H1 (cell line): ENCODE measurements at regions not wholly inside any gene's neighbourhood (a gene's known extent, or its start where the extent isn't known, plus 50 kb on each side); places are given as distances from the start of the nearest gene placed in this dataset.

Source experiments
- CTCF ChIA-PET: fragments of 300-600 bp; sonication (Branson Sonifier 250); formaldehyde crosslinking; loops from one replicate; lab custom pipeline; 2021; ENCODE audit not compliant: partially characterized antibody; lab: Charles Lee
- POLR2A ChIA-PET: fragments of 300-600 bp; sonication (Branson Sonifier 250); formaldehyde crosslinking; loops from one replicate; lab custom pipeline; 2021; ENCODE audit warnings: inconsistent platforms; ENCODE audit not compliant: partially characterized antibody; lab: Charles Lee
- DNase-seq, 2 experiments: peaks; one replicate each; pipeline versions ENCODE4 v3.0.0 to v3.0.0-alpha.2; 2010 to 2022; ENCODE audit warnings: low spot score in 2 of 2, low read depth in 1 of 2, mixed read lengths in 1 of 2
- FAIRE-seq: peaks from 2 replicates; lab custom pipeline; 2011; peaks lifted over from hg19 to GRCh38; lab: Jason Lieb, UNC
- H2AFZ ChIP-seq: 2 replicates; pipeline ENCODE4 v1.8.1; 2012; ENCODE audit warnings: low read length, inconsistent platforms
- H2AK5ac ChIP-seq: 2 replicates; pipeline ENCODE4 v1.6.1; 2013; ENCODE audit warnings: low read depth, low read length
- H2BK120ac ChIP-seq: replicated peaks from 2 replicates; pipeline ENCODE3; 2013; ENCODE audit warnings: low read depth, low read length, inconsistent platforms
- H2BK12ac ChIP-seq: 2 replicates; pipeline ENCODE4 v1.6.1; 2013; ENCODE audit warnings: low read depth, low read length
- H2BK15ac ChIP-seq: 2 replicates; pipeline ENCODE4 v1.6.1; 2013; ENCODE audit warnings: low read length
- H2BK20ac ChIP-seq: 2 replicates; pipeline ENCODE4 v1.6.1; 2013; ENCODE audit warnings: low read length
- H2BK5ac ChIP-seq: 2 replicates; pipeline ENCODE4 v1.6.1; 2013; ENCODE audit warnings: low read depth, low read length
- H3K14ac ChIP-seq: 2 replicates; pipeline ENCODE4 v1.6.1; 2013; ENCODE audit warnings: inconsistent platforms; ENCODE audit not compliant: insufficient read length
- H3K18ac ChIP-seq: 2 replicates; pipeline ENCODE4 v1.6.1; 2013; ENCODE audit warnings: low read length; ENCODE audit errors: extremely low read depth
- H3K23ac ChIP-seq: 2 replicates; pipeline ENCODE4 v1.6.1; 2013; ENCODE audit warnings: inconsistent platforms; ENCODE audit not compliant: insufficient read length
- H3K23me2 ChIP-seq: 2 replicates; pipeline ENCODE4 v1.6.1; 2013; ENCODE audit warnings: low read depth, low read length
- H3K27ac ChIP-seq: 2 replicates; pipeline ENCODE4 v1.6.1; 2011; ENCODE audit warnings: low read depth, low read length, inconsistent platforms
- H3K27me3 ChIP-seq, 4 experiments: replicated peaks in 1 of 4; 1 replicate in 1 of 4; 2 replicates in 3 of 4; pipeline versions ENCODE4 v1.6.1 to v1.8.1; 2011 to 2013; ENCODE audit warnings: low read length in 3 of 4, mild to moderate bottlenecking in 3 of 4, inconsistent platforms in 2 of 4, mixed read lengths in 2 of 4, moderate library complexity in 1 of 4; ENCODE audit not compliant: control insufficient read depth in 3 of 4, insufficient read depth in 3 of 4; ENCODE audit errors: extremely low read depth in 1 of 4
- H3K36me3 ChIP-seq, 4 experiments: 2 replicates each; pipeline versions ENCODE4 v1.6.1 to v1.8.1; 2011 to 2013; ENCODE audit warnings: mild to moderate bottlenecking in 4 of 4, low read length in 3 of 4, moderate library complexity in 2 of 4, control low read depth in 1 of 4, inconsistent platforms in 1 of 4; ENCODE audit not compliant: insufficient read depth in 4 of 4, control insufficient read depth in 2 of 4
- H3K4ac ChIP-seq: replicated peaks from 2 replicates; pipeline ENCODE3; 2013; ENCODE audit warnings: low read length, low read depth, mixed read lengths, inconsistent platforms; ENCODE audit not compliant: insufficient read length
- H3K4me1 ChIP-seq, 4 experiments: replicated peaks in 1 of 4; 1 replicate in 1 of 4; 2 replicates in 3 of 4; pipeline versions ENCODE4 v1.6.1 to v1.8.1; 2011 to 2013; ENCODE audit warnings: low read length in 3 of 4, inconsistent platforms in 2 of 4, mixed read lengths in 1 of 4; ENCODE audit not compliant: insufficient read depth in 4 of 4, control insufficient read depth in 3 of 4
- H3K4me2 ChIP-seq, 2 experiments: 2 replicates each; pipeline versions ENCODE4 v1.6.1 to v1.8.1; 2011 to 2013; ENCODE audit warnings: low read depth in 2 of 2, low read length in 2 of 2, control low read depth in 1 of 2, inconsistent platforms in 1 of 2, mild to moderate bottlenecking in 1 of 2; ENCODE audit not compliant: insufficient read depth in 1 of 2
- H3K4me3 ChIP-seq, 4 experiments: fragments of 200-600, 300-600 bp in 1 of 4; sonication (generic), shearing (Covaris generic), sonication (Bioruptor Twin) in 1 of 4; 2 replicates each; pipeline versions ENCODE4 v1.5.1 to v1.8.1; 2011 to 2016; ENCODE audit warnings: low read length in 4 of 4, low read depth in 3 of 4, control low read depth in 2 of 4, inconsistent platforms in 2 of 4, mild to moderate bottlenecking in 2 of 4, mixed read lengths in 1 of 4, moderate library complexity in 1 of 4; ENCODE audit not compliant: insufficient read depth in 2 of 4; ENCODE audit errors: extremely low read depth in 1 of 4
- H3K56ac ChIP-seq: replicated peaks from 2 replicates; pipeline ENCODE3; 2013; ENCODE audit warnings: low read depth, mild to moderate bottlenecking, mixed read lengths, low read length, inconsistent platforms; ENCODE audit not compliant: insufficient read length
- H3K79me1 ChIP-seq: 2 replicates; pipeline ENCODE4 v1.6.1; 2013; ENCODE audit warnings: low read depth, low read length, control low read depth
- H3K79me2 ChIP-seq, 2 experiments: 2 replicates each; pipeline versions ENCODE4 v1.6.1 to v1.8.1; 2012 to 2013; ENCODE audit warnings: low read length in 2 of 2, mild to moderate bottlenecking in 2 of 2, inconsistent platforms in 1 of 2; ENCODE audit not compliant: insufficient read depth in 2 of 2, control insufficient read depth in 1 of 2
- H3K9ac ChIP-seq, 4 experiments: replicated peaks in 1 of 4; 1 replicate in 1 of 4; 2 replicates in 3 of 4; pipeline versions ENCODE4 v1.6.1 to v1.8.1; 2011 to 2013; ENCODE audit warnings: low read depth in 3 of 4, low read length in 3 of 4, control low read depth in 2 of 4, mild to moderate bottlenecking in 2 of 4, moderate library complexity in 2 of 4, inconsistent platforms in 1 of 4; ENCODE audit errors: extremely low read depth in 1 of 4
- H3K9me3 ChIP-seq, 2 experiments: 2 replicates each; pipeline versions ENCODE4 v1.6.1 to v1.8.1; 2012 to 2013; ENCODE audit warnings: mild to moderate bottlenecking in 2 of 2, moderate library complexity in 2 of 2, control low read depth in 1 of 2, inconsistent platforms in 1 of 2, low read depth in 1 of 2, low read length in 1 of 2, mixed read lengths in 1 of 2; ENCODE audit not compliant: insufficient read depth in 2 of 2
- H4K20me1 ChIP-seq, 2 experiments: replicated peaks in 1 of 2; 2 replicates each; pipeline versions ENCODE3 to v1.8.1; 2011 to 2013; ENCODE audit warnings: inconsistent platforms in 2 of 2, low read length in 2 of 2, mild to moderate bottlenecking in 1 of 2; ENCODE audit not compliant: insufficient read depth in 2 of 2, control insufficient read depth in 1 of 2
- H4K5ac ChIP-seq: 2 replicates; pipeline ENCODE4 v1.6.1; 2013; ENCODE audit warnings: low read length, low read depth, mixed read lengths, inconsistent platforms; ENCODE audit not compliant: insufficient read length
- H4K8ac ChIP-seq: 2 replicates; pipeline ENCODE4 v1.8.0; 2013; ENCODE audit warnings: mild to moderate bottlenecking, moderate library complexity, low read length, inconsistent platforms; ENCODE audit not compliant: insufficient read depth; ENCODE audit errors: extremely low read depth
- H4K91ac ChIP-seq: replicated peaks from 2 replicates; pipeline ENCODE3; 2013; ENCODE audit warnings: low read length, mixed read lengths, inconsistent platforms; ENCODE audit not compliant: insufficient read length
- ASH2L ChIP-seq: fragments of 200-600, 300-600 bp; sonication (generic); IDR thresholded peaks from one replicate; pipeline ENCODE4 v1.7.1; 2017; ENCODE audit warnings: low read length
- BRCA1 ChIP-seq: IDR thresholded peaks from 2 replicates; pipeline ENCODE4 v1.6.1; 2012; ENCODE audit warnings: low read depth, low read length, improper control_type of control experiment
- E2F6 ChIP-seq: IDR thresholded peaks from 2 replicates; pipeline ENCODE4 v1.6.1; 2012; ENCODE audit warnings: inconsistent platforms
- EGR1 ChIP-seq: IDR thresholded peaks from 2 replicates; pipeline ENCODE4 v1.6.1; 2011; ENCODE audit warnings: low read depth, low read length, borderline replicate concordance
- EP300 ChIP-seq, 2 experiments: IDR thresholded peaks; 1 replicate in 1 of 2; 2 replicates in 1 of 2; pipeline ENCODE4 v1.6.1; 2011 to 2012; ENCODE audit warnings: low read depth in 2 of 2, low read length in 2 of 2, mild to moderate bottlenecking in 2 of 2, borderline replicate concordance in 1 of 2, inconsistent platforms in 1 of 2, moderate library complexity in 1 of 2
- GABPA ChIP-seq: IDR thresholded peaks from 2 replicates; pipeline ENCODE4 v1.6.1; 2011; ENCODE audit warnings: mild to moderate bottlenecking, low read length, moderate library complexity, borderline replicate concordance; ENCODE audit not compliant: insufficient read depth
- NRF1 ChIP-seq: IDR thresholded peaks from 2 replicates; pipeline ENCODE4 v1.6.1; 2011; ENCODE audit warnings: mild to moderate bottlenecking, low read depth, low read length, improper control_type of control experiment
- RNF2 ChIP-seq: fragments of 200-900, 300-1000 bp; sonication (generic); IDR thresholded peaks from 2 replicates; pipeline ENCODE4 v1.7.1; 2016; ENCODE audit warnings: borderline replicate concordance, low read depth, mild to moderate bottlenecking, antibody characterized with exemption, low read length; ENCODE audit not compliant: poor library complexity, severe bottlenecking; ENCODE audit errors: missing control alignments
- RXRA ChIP-seq: IDR thresholded peaks from 2 replicates; pipeline ENCODE4 v1.6.1; 2011; ENCODE audit warnings: low read depth, mild to moderate bottlenecking, low read length, moderate library complexity; ENCODE audit not compliant: insufficient read depth
- SP4 ChIP-seq: IDR thresholded peaks from 2 replicates; pipeline ENCODE4 v1.6.1; 2012; ENCODE audit warnings: low read length, inconsistent platforms
- WGBS, 2 experiments: shearing (Covaris generic) in 1 of 2; methylation state at CpG; one replicate each; pipeline versions ENCODE4 v1.1.6 to v1.1.7; 2013 to 2015; ENCODE audit warnings: low lambda C conversion rate in 2 of 2, mixed read lengths in 2 of 2, inconsistent platforms in 1 of 2, low coverage in 1 of 2, missing lambda C conversion rate in 1 of 2; ENCODE audit not compliant: insufficient replicate concordance in 2 of 2, insufficient coverage in 1 of 2, insufficient read length in 1 of 2; ENCODE audit errors: extremely low coverage in 1 of 2, missing lambda C conversion rate in 1 of 2; 5-methylcytosine and 5-hydroxymethylcytosine counted together
- TF ChIP-seq, protein P1 (sequence below): IDR thresholded peaks from 2 replicates; pipeline ENCODE4 v1.6.1; 2011; ENCODE audit warnings: low read length, improper control_type of control experiment

- no peak overlapping the region for H3K18ac ChIP-seq
- CTCF ChIA-PET, result interaction anchor here (1.4 kb wide), 1 partner anchor 9 kb away, joined by 3 read pairs; no protein-coding TSS in a partner anchor
- no peaks in the 10 kb centered on the region for H3K36me3 ChIP-seq
- no peak overlapping the region for H3K14ac ChIP-seq
- WGBS, 2 experiments, result 83% methylated on average over 4 of the region's 4 CpGs; no CpG with 5 or more reads in 1 of the 2 experiments
- no peaks in the 10 kb centered on the region for H3K79me1 ChIP-seq
- H4K5ac ChIP-seq, result no peak overlapping the region
- no peak overlapping the region for H2BK12ac ChIP-seq
- H3K4me1 ChIP-seq, result no peaks in the 10 kb centered on the region; a peak in 1 of 7 replicates
- no peak overlapping the region for H3K4me2 ChIP-seq
- H2BK20ac ChIP-seq, result no peak overlapping the region
- H4K20me1 ChIP-seq, result no peaks in the 10 kb centered on the region
- no peak overlapping the region for H4K91ac ChIP-seq
- H3K27me3 ChIP-seq, result no peaks in the 10 kb centered on the region
- no peak overlapping the region for H3K4me3 ChIP-seq
- H3K27ac ChIP-seq, result no peak overlapping the region
- H2BK15ac ChIP-seq, result no peak overlapping the region
- no peak for FAIRE-seq
- POLR2A ChIA-PET, result no interaction called here
- H3K4ac ChIP-seq, result no peak overlapping the region
- H3K23ac ChIP-seq, result no peak overlapping the region
- no peaks in the 10 kb centered on the region for H3K9me3 ChIP-seq
- no peaks in the 10 kb centered on the region for H3K79me2 ChIP-seq
- DNase-seq, result no peak
- no peaks in the 10 kb centered on the region for H3K23me2 ChIP-seq
- no peak overlapping the region for H3K9ac ChIP-seq
- H4K8ac ChIP-seq, result no peak overlapping the region
- no peak overlapping the region for H2BK120ac ChIP-seq
- H2AK5ac ChIP-seq, result no peak overlapping the region
- H2AFZ ChIP-seq, result no peak overlapping the region
- H2BK5ac ChIP-seq, result no peak overlapping the region
- no peak overlapping the region for H3K56ac ChIP-seq
- no peak for TF ChIP-seq NRF1
- TF ChIP-seq, protein P1, sequence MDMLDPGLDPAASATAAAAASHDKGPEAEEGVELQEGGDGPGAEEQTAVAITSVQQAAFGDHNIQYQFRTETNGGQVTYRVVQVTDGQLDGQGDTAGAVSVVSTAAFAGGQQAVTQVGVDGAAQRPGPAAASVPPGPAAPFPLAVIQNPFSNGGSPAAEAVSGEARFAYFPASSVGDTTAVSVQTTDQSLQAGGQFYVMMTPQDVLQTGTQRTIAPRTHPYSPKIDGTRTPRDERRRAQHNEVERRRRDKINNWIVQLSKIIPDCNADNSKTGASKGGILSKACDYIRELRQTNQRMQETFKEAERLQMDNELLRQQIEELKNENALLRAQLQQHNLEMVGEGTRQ, result no peak
- TF ChIP-seq ASH2L, result no peak
- no peak for TF ChIP-seq RNF2
- no peak for TF ChIP-seq E2F6
- TF ChIP-seq RXRA, result no peak
- no peak for TF ChIP-seq GABPA
- no peak for TF ChIP-seq BRCA1
- no peak for TF ChIP-seq EGR1
- no peak for TF ChIP-seq SP4
- no peak for TF ChIP-seq EP300 (IDR thresholded peaks at IDR 0.05; ENCODE audit: borderline replicate concordance in 1 of 2, low read depth in 2 of 2, low read length in 2 of 2)
Observed at GRCh38 chr6:146879406-146880117, 280.8 kb downstream of the ADGB start.
